Neural cell (in vitro differentiated cells): ENCODE measurements at regions not wholly inside any gene's neighbourhood (a gene's known extent, or its start where the extent isn't known, plus 50 kb on each side); places are given as distances from the start of the nearest gene placed in this dataset.

Experiments
- H2AFZ ChIP-seq: fragments of 200-600, 300-800 bp; sonication (generic), shearing (Covaris generic); 2 replicates; pipeline ENCODE4 v1.6.0; 2014; ENCODE audit warnings: low read depth, mild to moderate bottlenecking, antibody characterized with exemption, low read length, moderate library complexity
- H3F3A ChIP-seq: fragments of 200-600 bp; shearing (Covaris generic); 2 replicates; pipeline ENCODE4 v1.6.1; 2016; ENCODE audit warnings: mild to moderate bottlenecking, moderate library complexity, mixed read lengths, antibody characterized with exemption, low read length; ENCODE audit not compliant: insufficient read depth, poor library complexity, severe bottlenecking
- H3K27ac ChIP-seq: fragments of 200-600, 300-800 bp; sonication (generic), shearing (Covaris generic); 2 replicates; pipeline ENCODE4 v1.5.1; 2014; ENCODE audit warnings: mild to moderate bottlenecking, low read length, moderate library complexity
- H3K27me3 ChIP-seq: fragments of 300-800, 200-600 bp; sonication (generic), shearing (Covaris generic); 2 replicates; pipeline ENCODE4 v1.6.0; 2014; ENCODE audit warnings: mild to moderate bottlenecking, low read depth, low read length, moderate library complexity; ENCODE audit not compliant: insufficient read depth
- H3K36me3 ChIP-seq: fragments of 300-800, 200-600 bp; sonication (generic), shearing (Covaris generic); 2 replicates; pipeline ENCODE4 v1.5.1; 2014; ENCODE audit warnings: mild to moderate bottlenecking, antibody characterized with exemption, low read length, moderate library complexity; ENCODE audit not compliant: insufficient read depth
- H3K4me2 ChIP-seq: fragments of 300-800, 200-600 bp; sonication (generic), shearing (Covaris generic); 2 replicates; pipeline ENCODE4 v1.6.0; 2014; ENCODE audit warnings: mild to moderate bottlenecking, low read length
- H3K4me3 ChIP-seq: fragments of 300-800, 200-600 bp; sonication (generic), shearing (Covaris generic); 2 replicates; pipeline ENCODE4 v1.5.1; 2014; ENCODE audit warnings: mild to moderate bottlenecking, low read length, moderate library complexity
- H3K79me2 ChIP-seq: fragments of 200-600 bp; shearing (Covaris generic); replicated peaks from 2 replicates; pipeline ENCODE4 v1.6.0; 2014; ENCODE audit warnings: mild to moderate bottlenecking, low read length, moderate library complexity; ENCODE audit not compliant: insufficient read depth
- H3K9ac ChIP-seq: fragments of 300-800, 200-600 bp; sonication (generic), shearing (Covaris generic); 2 replicates; pipeline ENCODE4 v1.6.1; 2016; ENCODE audit warnings: mild to moderate bottlenecking, low read length, mixed read lengths
- H3K9me2 ChIP-seq: fragments of 200-600 bp; shearing (Covaris generic); 2 replicates; pipeline ENCODE4 v1.6.1; 2016; ENCODE audit warnings: mild to moderate bottlenecking, low read length, mixed read lengths; ENCODE audit not compliant: insufficient read depth
- H3K9me3 ChIP-seq: fragments of 200-600, 300-800 bp; sonication (generic), shearing (Covaris generic); 2 replicates; pipeline ENCODE4 v1.6.1; 2016; ENCODE audit warnings: mild to moderate bottlenecking, mixed run types, low read length, moderate library complexity, mixed read lengths
- H4K20me1 ChIP-seq: fragments of 200-600 bp; shearing (Covaris generic); 2 replicates; pipeline ENCODE4 v1.6.1; 2016; ENCODE audit warnings: mild to moderate bottlenecking, mixed run types; ENCODE audit not compliant: insufficient read depth
- EP300 ChIP-seq: fragments of 450-650 bp; conservative IDR thresholded peaks from 2 replicates; pipeline ENCODE4 v1.6.1; 2014; ENCODE audit warnings: antibody characterized with exemption, mild to moderate bottlenecking, moderate library complexity; ENCODE audit not compliant: poor library complexity, severe bottlenecking
- EZH2 ChIP-seq: fragments of 200-600, 300-800 bp; shearing (Covaris generic), sonication (generic); IDR thresholded peaks from 2 replicates; pipeline ENCODE4 v1.6.1; 2014; ENCODE audit warnings: antibody characterized with exemption, low read length, borderline replicate concordance, mild to moderate bottlenecking; ENCODE audit not compliant: insufficient read depth, poor library complexity, severe bottlenecking
- MXI1 ChIP-seq: fragments of 450-650 bp; conservative IDR thresholded peaks from 2 replicates; pipeline ENCODE4 v1.6.1; 2014; ENCODE audit warnings: antibody characterized with exemption, mild to moderate bottlenecking; ENCODE audit not compliant: poor library complexity, severe bottlenecking
- POLR2AphosphoS5 ChIP-seq: IDR thresholded peaks from 2 replicates; pipeline ENCODE4 v1.6.1; 2012
- RAD21 ChIP-seq: fragments of 450-650 bp; conservative IDR thresholded peaks from 2 replicates; pipeline ENCODE4 v1.6.1; 2014; ENCODE audit warnings: antibody characterized with exemption, mild to moderate bottlenecking, moderate library complexity
- SMC3 ChIP-seq: fragments of 450-650 bp; conservative IDR thresholded peaks from 2 replicates; pipeline ENCODE4 v1.6.1; 2014; ENCODE audit warnings: antibody characterized with exemption, mild to moderate bottlenecking, moderate library complexity; ENCODE audit not compliant: poor library complexity
- TAF1 ChIP-seq: IDR thresholded peaks from 2 replicates; pipeline ENCODE4 v1.6.1; 2012; ENCODE audit warnings: low read depth
- TF ChIP-seq, protein P1 (sequence below): IDR thresholded peaks from 2 replicates; pipeline ENCODE4 v1.6.1; 2012; ENCODE audit warnings: borderline replicate concordance
- TF ChIP-seq, protein P2 (sequence below): fragments of 450-650 bp; IDR thresholded peaks from 2 replicates; pipeline ENCODE4 v1.5.1; 2014; ENCODE audit warnings: antibody characterized with exemption, mild to moderate bottlenecking, moderate library complexity; ENCODE audit not compliant: poor library complexity, severe bottlenecking

DNA sequence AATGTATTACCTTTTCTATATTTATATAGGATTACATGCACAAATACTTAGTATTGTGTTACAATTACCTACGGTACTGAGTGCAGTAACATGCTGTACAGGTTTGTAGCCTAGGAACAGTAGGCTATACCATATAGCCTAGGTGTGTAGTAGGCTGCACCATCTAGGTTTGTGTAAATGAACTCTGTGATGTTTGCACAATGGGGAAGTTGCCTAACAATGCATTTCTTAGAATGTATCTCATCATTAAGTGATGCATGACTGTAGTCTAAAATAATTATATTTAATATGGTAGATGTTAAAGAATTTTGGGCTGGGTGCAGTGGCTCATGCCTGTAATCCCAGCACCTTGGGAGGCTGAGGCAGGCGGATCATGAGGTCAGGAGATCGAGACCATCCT lies 281.0 kb downstream of the KLF13 start:
- TF ChIP-seq SMC3 (no peak), EP300 (no peak), MXI1 (no peak), POLR2AphosphoS5 (no peak), EZH2 (no peak), TAF1 (no peak), RAD21 (no peak)
- TF ChIP-seq, protein P1, sequence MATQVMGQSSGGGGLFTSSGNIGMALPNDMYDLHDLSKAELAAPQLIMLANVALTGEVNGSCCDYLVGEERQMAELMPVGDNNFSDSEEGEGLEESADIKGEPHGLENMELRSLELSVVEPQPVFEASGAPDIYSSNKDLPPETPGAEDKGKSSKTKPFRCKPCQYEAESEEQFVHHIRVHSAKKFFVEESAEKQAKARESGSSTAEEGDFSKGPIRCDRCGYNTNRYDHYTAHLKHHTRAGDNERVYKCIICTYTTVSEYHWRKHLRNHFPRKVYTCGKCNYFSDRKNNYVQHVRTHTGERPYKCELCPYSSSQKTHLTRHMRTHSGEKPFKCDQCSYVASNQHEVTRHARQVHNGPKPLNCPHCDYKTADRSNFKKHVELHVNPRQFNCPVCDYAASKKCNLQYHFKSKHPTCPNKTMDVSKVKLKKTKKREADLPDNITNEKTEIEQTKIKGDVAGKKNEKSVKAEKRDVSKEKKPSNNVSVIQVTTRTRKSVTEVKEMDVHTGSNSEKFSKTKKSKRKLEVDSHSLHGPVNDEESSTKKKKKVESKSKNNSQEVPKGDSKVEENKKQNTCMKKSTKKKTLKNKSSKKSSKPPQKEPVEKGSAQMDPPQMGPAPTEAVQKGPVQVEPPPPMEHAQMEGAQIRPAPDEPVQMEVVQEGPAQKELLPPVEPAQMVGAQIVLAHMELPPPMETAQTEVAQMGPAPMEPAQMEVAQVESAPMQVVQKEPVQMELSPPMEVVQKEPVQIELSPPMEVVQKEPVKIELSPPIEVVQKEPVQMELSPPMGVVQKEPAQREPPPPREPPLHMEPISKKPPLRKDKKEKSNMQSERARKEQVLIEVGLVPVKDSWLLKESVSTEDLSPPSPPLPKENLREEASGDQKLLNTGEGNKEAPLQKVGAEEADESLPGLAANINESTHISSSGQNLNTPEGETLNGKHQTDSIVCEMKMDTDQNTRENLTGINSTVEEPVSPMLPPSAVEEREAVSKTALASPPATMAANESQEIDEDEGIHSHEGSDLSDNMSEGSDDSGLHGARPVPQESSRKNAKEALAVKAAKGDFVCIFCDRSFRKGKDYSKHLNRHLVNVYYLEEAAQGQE = no peak
- TF ChIP-seq, protein P2, sequence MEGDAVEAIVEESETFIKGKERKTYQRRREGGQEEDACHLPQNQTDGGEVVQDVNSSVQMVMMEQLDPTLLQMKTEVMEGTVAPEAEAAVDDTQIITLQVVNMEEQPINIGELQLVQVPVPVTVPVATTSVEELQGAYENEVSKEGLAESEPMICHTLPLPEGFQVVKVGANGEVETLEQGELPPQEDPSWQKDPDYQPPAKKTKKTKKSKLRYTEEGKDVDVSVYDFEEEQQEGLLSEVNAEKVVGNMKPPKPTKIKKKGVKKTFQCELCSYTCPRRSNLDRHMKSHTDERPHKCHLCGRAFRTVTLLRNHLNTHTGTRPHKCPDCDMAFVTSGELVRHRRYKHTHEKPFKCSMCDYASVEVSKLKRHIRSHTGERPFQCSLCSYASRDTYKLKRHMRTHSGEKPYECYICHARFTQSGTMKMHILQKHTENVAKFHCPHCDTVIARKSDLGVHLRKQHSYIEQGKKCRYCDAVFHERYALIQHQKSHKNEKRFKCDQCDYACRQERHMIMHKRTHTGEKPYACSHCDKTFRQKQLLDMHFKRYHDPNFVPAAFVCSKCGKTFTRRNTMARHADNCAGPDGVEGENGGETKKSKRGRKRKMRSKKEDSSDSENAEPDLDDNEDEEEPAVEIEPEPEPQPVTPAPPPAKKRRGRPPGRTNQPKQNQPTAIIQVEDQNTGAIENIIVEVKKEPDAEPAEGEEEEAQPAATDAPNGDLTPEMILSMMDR = no peak
- no peak overlapping the region for H3K4me3 ChIP-seq
- H3K27me3 ChIP-seq = no peaks in the 10 kb centered on the region
- no peak overlapping the region for H3K27ac ChIP-seq
- H3K79me2 ChIP-seq = no peaks in the 10 kb centered on the region
- H3K9me2 ChIP-seq = no peaks in the 10 kb centered on the region
- no peaks in the 10 kb centered on the region for H3F3A ChIP-seq
- no peaks in the 10 kb centered on the region for H4K20me1 ChIP-seq
- H3K36me3 ChIP-seq = no peaks in the 10 kb centered on the region
- no peak overlapping the region for H3K4me2 ChIP-seq
- H3K9me3 ChIP-seq = no peaks in the 10 kb centered on the region
- no peak overlapping the region for H2AFZ ChIP-seq
- no peak overlapping the region for H3K9ac ChIP-seq

DNA sequence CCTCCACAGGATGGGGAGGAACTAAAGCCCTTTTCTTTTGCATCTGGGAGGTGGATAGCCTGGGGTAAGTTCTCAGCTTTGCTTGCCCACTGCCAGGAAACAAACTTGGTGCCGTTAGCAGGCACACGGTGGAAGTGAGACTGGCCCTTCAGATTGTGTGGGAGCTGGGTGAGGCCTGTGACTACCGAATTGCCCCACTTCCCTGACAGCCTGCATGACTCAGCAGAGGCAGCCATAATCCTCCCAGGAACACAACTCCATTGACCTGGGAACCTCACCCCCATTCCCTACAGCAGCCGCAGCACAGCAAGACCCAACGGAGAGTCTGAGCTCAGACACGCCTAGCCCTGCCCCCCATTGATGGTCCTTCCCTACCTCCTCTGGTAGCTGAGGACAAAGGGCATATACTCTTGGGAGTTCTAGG lies 282.6 kb downstream of the KLF13 start:
- Histone ChIP-seq H3K79me2 (no peaks in the 10 kb centered on the region), H4K20me1 (no peaks in the 10 kb centered on the region), H3K9me3 (no peaks in the 10 kb centered on the region), H3K9ac (no peak overlapping the region), H3K27ac (no peak overlapping the region), H3K9me2 (no peaks in the 10 kb centered on the region), H3F3A (no peaks in the 10 kb centered on the region), H2AFZ (no peak overlapping the region), H3K27me3 (no peaks in the 10 kb centered on the region), H3K4me2 (no peak overlapping the region), H3K36me3 (no peaks in the 10 kb centered on the region), H3K4me3 (no peak overlapping the region)
- TF ChIP-seq, protein P1 = no peak
- TF ChIP-seq EP300 (no peak), POLR2AphosphoS5 (no peak)
